Type B pancreatic cell (in vitro differentiated cells): ENCODE measurements at regions not wholly inside any gene's neighbourhood (a gene's known extent, or its start where the extent isn't known, plus 50 kb on each side); places are given as distances from the start of the nearest gene placed in this dataset.

Experiments
- DNase-seq: peaks from one replicate; pipeline ENCODE4 v3.0.0; 2021; ENCODE audit warnings: mixed read lengths; ENCODE audit not compliant: unreplicated experiment; ENCODE audit errors: extremely low spot score
- H3K27ac Mint-ChIP-seq: 2 replicates; pipeline ENCODE4 v1.8.0; 2021; ENCODE audit warnings: mild to moderate bottlenecking, mixed read lengths
- H3K27me3 Mint-ChIP-seq: 2 replicates; pipeline ENCODE4 v1.8.0; 2021; ENCODE audit warnings: mixed read lengths
- H3K36me3 Mint-ChIP-seq: 2 replicates; pipeline ENCODE4 v1.8.0; 2021; ENCODE audit warnings: mixed read lengths
- H3K4me1 Mint-ChIP-seq: one replicate; pipeline ENCODE4 v1.8.0; 2021; ENCODE audit warnings: mixed read lengths; ENCODE audit not compliant: unreplicated experiment
- H3K4me3 Mint-ChIP-seq: 2 replicates; pipeline ENCODE4 v1.8.0; 2021; ENCODE audit warnings: mild to moderate bottlenecking, mixed read lengths
- H3K9me3 Mint-ChIP-seq: 2 replicates; pipeline ENCODE4 v1.8.0; 2021; ENCODE audit warnings: mixed read lengths
- TF ChIP-seq, protein P1 (sequence below): fragments of 200-600 bp; sonication (generic); conservative IDR thresholded peaks from 2 replicates; pipeline ENCODE4 v1.5.0; 2021; ENCODE audit warnings: antibody characterized with exemption, mild to moderate bottlenecking

DNA sequence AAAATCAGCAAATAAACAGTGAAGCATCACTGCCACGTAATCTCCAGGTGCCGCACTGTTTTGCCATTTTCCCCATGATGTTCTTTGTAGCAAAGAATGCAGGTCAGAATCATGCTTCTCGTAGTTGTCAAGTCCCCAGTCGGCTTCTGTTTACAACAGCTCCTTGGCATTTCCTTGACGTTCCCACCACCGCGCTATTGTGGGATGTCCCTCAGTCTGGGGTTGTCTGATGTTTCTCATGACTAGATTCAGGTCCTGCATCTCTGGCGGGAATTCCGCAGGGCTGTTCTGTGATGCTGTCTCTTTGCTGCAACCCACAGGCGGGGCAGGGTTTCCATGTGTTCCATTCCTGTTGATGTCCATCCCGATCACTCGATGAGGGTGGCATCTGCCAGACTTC lies 117.9 kb upstream of the SMAD3 start:
- Mint-ChIP-seq H3K27ac (no peak overlapping the region), H3K4me1 (no peaks in the 10 kb centered on the region), H3K9me3 (no peaks in the 10 kb centered on the region), H3K4me3 (no peak overlapping the region), H3K27me3 (peaks cover 11% of the 10 kb centered on the region), H3K36me3 (no peaks in the 10 kb centered on the region)
- TF ChIP-seq, protein P1, sequence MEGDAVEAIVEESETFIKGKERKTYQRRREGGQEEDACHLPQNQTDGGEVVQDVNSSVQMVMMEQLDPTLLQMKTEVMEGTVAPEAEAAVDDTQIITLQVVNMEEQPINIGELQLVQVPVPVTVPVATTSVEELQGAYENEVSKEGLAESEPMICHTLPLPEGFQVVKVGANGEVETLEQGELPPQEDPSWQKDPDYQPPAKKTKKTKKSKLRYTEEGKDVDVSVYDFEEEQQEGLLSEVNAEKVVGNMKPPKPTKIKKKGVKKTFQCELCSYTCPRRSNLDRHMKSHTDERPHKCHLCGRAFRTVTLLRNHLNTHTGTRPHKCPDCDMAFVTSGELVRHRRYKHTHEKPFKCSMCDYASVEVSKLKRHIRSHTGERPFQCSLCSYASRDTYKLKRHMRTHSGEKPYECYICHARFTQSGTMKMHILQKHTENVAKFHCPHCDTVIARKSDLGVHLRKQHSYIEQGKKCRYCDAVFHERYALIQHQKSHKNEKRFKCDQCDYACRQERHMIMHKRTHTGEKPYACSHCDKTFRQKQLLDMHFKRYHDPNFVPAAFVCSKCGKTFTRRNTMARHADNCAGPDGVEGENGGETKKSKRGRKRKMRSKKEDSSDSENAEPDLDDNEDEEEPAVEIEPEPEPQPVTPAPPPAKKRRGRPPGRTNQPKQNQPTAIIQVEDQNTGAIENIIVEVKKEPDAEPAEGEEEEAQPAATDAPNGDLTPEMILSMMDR = no peak
- no peak for DNase-seq

DNA sequence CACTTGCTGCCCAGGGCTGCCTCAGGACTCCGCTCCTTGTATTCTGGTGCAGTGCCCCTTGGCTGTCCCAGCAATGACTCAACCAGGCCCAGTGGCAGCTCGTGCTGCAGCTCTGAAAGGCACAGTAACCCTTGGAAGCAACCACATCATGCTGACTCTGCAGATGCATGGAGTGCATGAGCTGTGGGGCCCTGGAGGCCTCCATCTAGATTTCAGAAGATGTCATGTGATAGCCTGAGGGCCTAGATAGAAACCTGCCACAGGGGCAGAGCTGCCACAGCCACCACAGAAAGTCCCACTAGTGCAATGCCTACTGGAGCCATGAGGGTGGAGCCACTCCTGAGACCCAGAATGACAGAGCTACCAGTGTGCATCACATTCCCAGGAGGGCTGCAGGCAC lies 117.1 kb upstream of the SMAD3 start:
- Mint-ChIP-seq H3K27ac (no peak overlapping the region), H3K36me3 (no peaks in the 10 kb centered on the region), H3K27me3 (peaks cover 11% of the 10 kb centered on the region), H3K4me1 (no peaks in the 10 kb centered on the region), H3K9me3 (no peaks in the 10 kb centered on the region), H3K4me3 (no peak overlapping the region)
- no peak for DNase-seq
- TF ChIP-seq, protein P1 = no peak

DNA sequence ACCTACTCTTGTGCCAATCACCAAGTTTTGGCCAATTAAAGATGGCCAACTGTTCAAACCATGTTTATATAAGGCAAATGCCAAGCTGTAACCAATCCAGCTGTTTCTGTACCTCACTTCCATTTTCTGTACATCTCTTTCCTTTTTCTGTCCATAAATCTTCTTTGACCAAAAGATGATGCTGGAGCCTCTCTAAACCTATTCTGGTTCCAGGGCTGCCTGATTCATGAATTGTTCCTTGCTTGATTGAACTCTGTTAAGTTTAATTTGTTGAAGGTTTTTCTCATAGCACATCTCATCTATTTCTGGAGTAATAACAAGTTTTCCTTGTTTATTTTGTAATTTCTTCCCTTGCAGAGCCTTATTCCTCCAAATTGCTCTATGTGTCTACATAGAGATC lies 115.3 kb upstream of the SMAD3 start:
- Mint-ChIP-seq H3K36me3 (no peaks in the 10 kb centered on the region), H3K9me3 (no peaks in the 10 kb centered on the region), H3K4me3 (no peak overlapping the region), H3K4me1 (peaks cover 3% of the 10 kb centered on the region), H3K27me3 (peaks cover 11% of the 10 kb centered on the region), H3K27ac (no peak overlapping the region)
- TF ChIP-seq, protein P1 = no peak
- DNase-seq = no peak

DNA sequence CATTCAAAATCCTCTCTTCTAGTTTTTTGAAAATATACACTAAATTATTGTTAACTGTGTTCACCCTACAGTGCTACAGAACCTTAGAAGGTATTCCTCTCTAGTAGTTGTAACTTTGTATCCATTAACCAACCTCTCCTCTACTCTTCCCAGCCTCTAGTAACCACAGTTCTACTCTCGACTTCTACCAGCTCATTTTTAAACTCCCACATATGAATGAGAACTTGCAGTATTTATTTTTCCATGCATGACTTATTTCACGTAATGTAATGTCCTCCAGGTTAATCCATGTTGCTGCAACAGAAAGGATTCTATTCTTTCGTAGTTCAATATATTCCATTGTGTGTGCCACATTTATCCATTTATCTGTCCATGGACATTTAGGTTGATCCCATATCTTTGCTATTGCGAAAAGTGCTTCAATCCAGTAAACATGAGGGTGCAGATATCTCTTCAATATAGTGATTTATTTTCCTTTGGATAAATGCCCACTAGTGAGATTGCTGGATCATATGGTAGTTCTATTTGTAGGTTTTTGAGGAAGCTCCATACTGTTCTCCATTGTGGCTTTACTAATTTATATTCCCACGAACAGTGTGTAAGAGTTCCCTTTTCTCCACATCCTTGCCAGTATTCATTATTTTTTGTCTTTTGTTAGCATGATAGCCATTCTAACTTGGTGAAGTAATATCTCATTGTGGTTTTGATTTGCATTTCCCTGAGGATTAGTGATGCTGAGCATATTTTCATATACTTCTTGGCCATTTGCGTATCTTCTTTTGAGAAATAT lies 113.7 kb upstream of the SMAD3 start:
- Mint-ChIP-seq H3K9me3 (peaks cover 4% of the 10 kb centered on the region), H3K36me3 (no peaks in the 10 kb centered on the region), H3K27ac (no peak overlapping the region), H3K27me3 (peaks cover 3% of the 10 kb centered on the region), H3K4me3 (no peak overlapping the region), H3K4me1 (peaks cover 3% of the 10 kb centered on the region)
- TF ChIP-seq, protein P1 = no peak
- DNase-seq = no peak

DNA sequence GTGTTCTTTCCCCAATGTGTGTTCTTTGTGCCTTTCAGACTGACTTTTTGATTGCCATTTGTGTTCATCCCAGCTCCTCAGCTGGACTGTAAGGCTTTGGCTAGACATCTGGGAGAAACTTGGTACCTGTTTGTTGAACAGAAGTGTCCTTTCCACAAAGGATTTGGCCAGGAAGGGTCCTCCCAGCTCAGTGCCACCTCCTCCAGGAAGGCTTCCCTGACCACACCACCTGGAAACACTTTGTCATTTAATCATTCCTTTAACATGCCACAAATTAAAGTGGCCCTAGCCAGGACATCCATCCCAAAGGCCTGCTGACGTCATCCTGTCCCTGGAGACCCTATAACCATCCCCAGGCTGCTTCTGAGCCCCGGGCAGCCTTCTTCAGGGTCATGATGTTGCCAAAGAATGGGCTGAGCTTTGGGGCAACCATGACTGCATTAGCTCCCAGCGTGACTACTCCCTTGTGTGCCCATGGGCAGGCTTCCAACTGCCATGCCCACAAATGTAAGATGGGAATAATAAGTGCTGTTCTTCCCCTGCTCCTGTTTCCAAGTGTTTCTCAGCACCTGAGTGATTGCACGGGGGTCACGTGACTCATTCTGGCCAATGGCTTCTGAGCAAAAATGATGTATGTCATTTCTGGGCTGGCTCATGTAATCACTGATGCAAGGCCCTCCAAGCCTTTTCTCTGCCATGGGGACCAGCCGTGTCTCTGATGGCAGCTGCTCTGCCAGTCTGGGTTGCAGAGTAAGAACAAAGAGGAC lies 112.5 kb upstream of the SMAD3 start:
- H3K4me1 Mint-ChIP-seq = peaks cover 3% of the 10 kb centered on the region
- TF ChIP-seq, protein P1 = no peak
- no peak for DNase-seq
- H3K27me3 Mint-ChIP-seq = peaks cover 3% of the 10 kb centered on the region
- H3K9me3 Mint-ChIP-seq = peaks cover 4% of the 10 kb centered on the region
- H3K27ac Mint-ChIP-seq = no peak overlapping the region
- H3K36me3 Mint-ChIP-seq = no peaks in the 10 kb centered on the region
- no peak overlapping the region for H3K4me3 Mint-ChIP-seq
